HepG2 (cell line): ENCODE measurements at regions not wholly inside any gene's neighbourhood (a gene's known extent, or its start where the extent isn't known, plus 50 kb on each side); places are given as distances from the start of the nearest gene placed in this dataset.

Source experiments
- ARID2 ChIP-seq: sonication (generic); formaldehyde crosslinking; IDR thresholded peaks from 2 replicates; pipeline ENCODE4 v1.8.1; 2022; ENCODE audit warnings: mild to moderate bottlenecking, missing genetic modification reagents, borderline replicate concordance
- MEIS2 ChIP-seq: sonication (generic); formaldehyde crosslinking; IDR thresholded peaks from 2 replicates; pipeline ENCODE4 v1.9.0; 2021; ENCODE audit warnings: mild to moderate bottlenecking, missing genetic modification reagents
- NR1H2 ChIP-seq: sonication (generic); formaldehyde crosslinking; IDR thresholded peaks from 2 replicates; pipeline ENCODE4 v1.8.1; 2022; ENCODE audit warnings: low read depth, missing genetic modification reagents, borderline replicate concordance
- RFX5 ChIP-seq: IDR thresholded peaks from 2 replicates; pipeline ENCODE4 v1.6.1; 2011; ENCODE audit warnings: low read depth, low read length, improper control_type of control experiment
- ZNF644 ChIP-seq: IDR thresholded peaks from 2 replicates; pipeline ENCODE4 v1.6.1; 2016; ENCODE audit warnings: low read depth
- TF ChIP-seq, protein P1 (sequence below): sonication (generic); formaldehyde crosslinking; IDR thresholded peaks from 2 replicates; pipeline ENCODE4 v1.8.1; 2023; ENCODE audit warnings: mild to moderate bottlenecking, missing genetic modification reagents
- TF ChIP-seq, protein P2 (sequence below): sonication (generic); formaldehyde crosslinking; IDR thresholded peaks from 2 replicates; pipeline ENCODE4 v1.4.0; 2020; ENCODE audit warnings: missing genetic modification reagents

DNA sequence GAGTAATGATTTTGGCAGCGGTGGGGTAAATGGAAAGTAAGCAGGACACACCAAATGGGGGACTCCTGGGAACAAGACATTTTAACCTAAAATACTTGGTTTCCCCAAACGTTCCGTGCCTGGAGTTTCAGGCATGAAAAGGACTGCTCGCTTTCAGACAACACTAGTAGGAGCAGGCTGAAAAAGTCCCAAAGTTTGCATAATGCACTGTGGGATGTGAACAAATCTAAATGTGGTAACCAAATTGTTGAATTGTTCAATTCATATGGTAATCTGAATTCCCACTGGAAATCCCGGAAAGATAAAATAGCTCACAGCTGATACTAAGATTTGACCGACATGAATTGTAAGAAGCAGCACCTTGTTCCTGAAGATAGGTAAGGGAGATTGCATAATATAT is 467.2 kb upstream of the ARGLU1 start:
- no peak for TF ChIP-seq ARID2
- TF ChIP-seq, protein P1, sequence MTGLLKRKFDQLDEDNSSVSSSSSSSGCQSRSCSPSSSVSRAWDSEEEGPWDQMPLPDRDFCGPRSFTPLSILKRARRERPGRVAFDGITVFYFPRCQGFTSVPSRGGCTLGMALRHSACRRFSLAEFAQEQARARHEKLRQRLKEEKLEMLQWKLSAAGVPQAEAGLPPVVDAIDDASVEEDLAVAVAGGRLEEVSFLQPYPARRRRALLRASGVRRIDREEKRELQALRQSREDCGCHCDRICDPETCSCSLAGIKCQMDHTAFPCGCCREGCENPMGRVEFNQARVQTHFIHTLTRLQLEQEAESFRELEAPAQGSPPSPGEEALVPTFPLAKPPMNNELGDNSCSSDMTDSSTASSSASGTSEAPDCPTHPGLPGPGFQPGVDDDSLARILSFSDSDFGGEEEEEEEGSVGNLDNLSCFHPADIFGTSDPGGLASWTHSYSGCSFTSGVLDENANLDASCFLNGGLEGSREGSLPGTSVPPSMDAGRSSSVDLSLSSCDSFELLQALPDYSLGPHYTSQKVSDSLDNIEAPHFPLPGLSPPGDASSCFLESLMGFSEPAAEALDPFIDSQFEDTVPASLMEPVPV: no peak
- TF ChIP-seq NR1H2: no peak
- TF ChIP-seq MEIS2 (CRISPR knock-in tag): no peak
- TF ChIP-seq ZNF644 (CRISPR knock-in tag): no peak
- TF ChIP-seq, protein P2, sequence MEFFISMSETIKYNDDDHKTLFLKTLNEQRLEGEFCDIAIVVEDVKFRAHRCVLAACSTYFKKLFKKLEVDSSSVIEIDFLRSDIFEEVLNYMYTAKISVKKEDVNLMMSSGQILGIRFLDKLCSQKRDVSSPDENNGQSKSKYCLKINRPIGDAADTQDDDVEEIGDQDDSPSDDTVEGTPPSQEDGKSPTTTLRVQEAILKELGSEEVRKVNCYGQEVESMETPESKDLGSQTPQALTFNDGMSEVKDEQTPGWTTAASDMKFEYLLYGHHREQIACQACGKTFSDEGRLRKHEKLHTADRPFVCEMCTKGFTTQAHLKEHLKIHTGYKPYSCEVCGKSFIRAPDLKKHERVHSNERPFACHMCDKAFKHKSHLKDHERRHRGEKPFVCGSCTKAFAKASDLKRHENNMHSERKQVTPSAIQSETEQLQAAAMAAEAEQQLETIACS: no peak
- no peak for TF ChIP-seq RFX5
